ENCODE measurements at regions not wholly inside any gene's neighbourhood (a gene's known extent, or its start where the extent isn't known, plus 50 kb on each side); places are given as distances from the start of the nearest gene placed in this dataset.

DNA sequence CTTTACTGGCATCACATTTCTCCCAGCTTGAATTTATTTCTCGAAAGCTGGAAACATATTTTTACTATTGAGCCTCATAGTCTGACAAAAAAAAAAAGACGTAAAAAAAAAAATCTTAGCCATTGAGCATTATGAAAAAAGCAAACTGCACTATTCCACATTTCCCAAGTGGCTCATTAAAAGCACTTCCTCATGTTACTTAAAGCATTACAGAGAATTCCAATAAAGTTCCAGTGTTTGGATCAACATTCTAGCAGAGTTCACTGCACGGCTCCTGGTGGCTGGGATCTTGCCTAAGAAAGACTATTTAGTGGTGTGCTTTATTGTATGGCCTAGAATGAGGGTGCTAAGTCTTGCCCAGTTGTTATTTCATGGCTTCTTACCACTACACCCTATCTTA, 476.2 kb downstream of the PPARGC1A start:
- TF ChIP-seq, protein P1, sequence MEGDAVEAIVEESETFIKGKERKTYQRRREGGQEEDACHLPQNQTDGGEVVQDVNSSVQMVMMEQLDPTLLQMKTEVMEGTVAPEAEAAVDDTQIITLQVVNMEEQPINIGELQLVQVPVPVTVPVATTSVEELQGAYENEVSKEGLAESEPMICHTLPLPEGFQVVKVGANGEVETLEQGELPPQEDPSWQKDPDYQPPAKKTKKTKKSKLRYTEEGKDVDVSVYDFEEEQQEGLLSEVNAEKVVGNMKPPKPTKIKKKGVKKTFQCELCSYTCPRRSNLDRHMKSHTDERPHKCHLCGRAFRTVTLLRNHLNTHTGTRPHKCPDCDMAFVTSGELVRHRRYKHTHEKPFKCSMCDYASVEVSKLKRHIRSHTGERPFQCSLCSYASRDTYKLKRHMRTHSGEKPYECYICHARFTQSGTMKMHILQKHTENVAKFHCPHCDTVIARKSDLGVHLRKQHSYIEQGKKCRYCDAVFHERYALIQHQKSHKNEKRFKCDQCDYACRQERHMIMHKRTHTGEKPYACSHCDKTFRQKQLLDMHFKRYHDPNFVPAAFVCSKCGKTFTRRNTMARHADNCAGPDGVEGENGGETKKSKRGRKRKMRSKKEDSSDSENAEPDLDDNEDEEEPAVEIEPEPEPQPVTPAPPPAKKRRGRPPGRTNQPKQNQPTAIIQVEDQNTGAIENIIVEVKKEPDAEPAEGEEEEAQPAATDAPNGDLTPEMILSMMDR (IDR thresholded peaks at IDR 0.05; ENCODE audit: borderline replicate concordance, extremely low read depth, low read length, poor library complexity, severe bottlenecking): no peak
- TF ChIP-seq EZH2 (IDR thresholded peaks at IDR 0.05; ENCODE audit: borderline replicate concordance, low read depth, low read length, severe bottlenecking): no peak

Data from DND-41 (cell line).